Endodermal cell (in vitro differentiated cells): ENCODE measurements at regions not wholly inside any gene's neighbourhood (a gene's known extent, or its start where the extent isn't known, plus 50 kb on each side); places are given as distances from the start of the nearest gene placed in this dataset.

ENCODE experiments used
- DNase-seq: peaks from one replicate; pipeline ENCODE4 v3.0.0-alpha.2; 2017
- H3K27ac ChIP-seq: 2 replicates; pipeline ENCODE4 v1.5.1; 2013; ENCODE audit warnings: mild to moderate bottlenecking, low read depth, low read length, moderate library complexity
- H3K27me3 ChIP-seq: 2 replicates; pipeline ENCODE4 v1.6.1; 2013; ENCODE audit warnings: mild to moderate bottlenecking, low read length, moderate library complexity; ENCODE audit not compliant: insufficient read depth, control insufficient read depth, poor library complexity, severe bottlenecking
- H3K36me3 ChIP-seq: 2 replicates; pipeline ENCODE4 v1.7.0; 2013; ENCODE audit warnings: mild to moderate bottlenecking, low read length, moderate library complexity; ENCODE audit not compliant: control insufficient read depth, insufficient read depth
- H3K4me1 ChIP-seq: one replicate; pipeline ENCODE4 v1.7.0; 2013; ENCODE audit warnings: low read length; ENCODE audit not compliant: control insufficient read depth, insufficient read depth
- H3K4me3 ChIP-seq: 2 replicates; pipeline ENCODE4 v1.5.1; 2013; ENCODE audit warnings: mild to moderate bottlenecking, low read length, moderate library complexity
- H3K9ac ChIP-seq: 2 replicates; pipeline ENCODE4 v1.6.1; 2013; ENCODE audit warnings: mild to moderate bottlenecking, low read length, moderate library complexity; ENCODE audit not compliant: poor library complexity, severe bottlenecking; ENCODE audit errors: extremely low read depth
- H3K9me3 ChIP-seq: 2 replicates; pipeline ENCODE4 v1.6.1; 2013; ENCODE audit warnings: mild to moderate bottlenecking, low read length, moderate library complexity; ENCODE audit not compliant: control insufficient read depth
- H3K27ac Mint-ChIP-seq: 2 replicates; pipeline ENCODE4 v1.8.0; 2020; ENCODE audit warnings: mixed read lengths
- H3K27me3 Mint-ChIP-seq: 2 replicates; pipeline ENCODE4 v1.8.0; 2021; ENCODE audit warnings: mild to moderate bottlenecking, mixed read lengths; ENCODE audit not compliant: insufficient read depth
- H3K36me3 Mint-ChIP-seq: 2 replicates; pipeline ENCODE4 v1.8.0; 2020; ENCODE audit warnings: low read depth, mixed read lengths
- H3K4me1 Mint-ChIP-seq: 2 replicates; pipeline ENCODE4 v1.8.0; 2020; ENCODE audit warnings: mixed read lengths
- H3K4me3 Mint-ChIP-seq: 2 replicates; pipeline ENCODE4 v1.8.0; 2020; ENCODE audit warnings: mild to moderate bottlenecking, moderate library complexity, mixed read lengths
- H3K9me3 Mint-ChIP-seq: 2 replicates; pipeline ENCODE4 v1.8.0; 2020; ENCODE audit warnings: mild to moderate bottlenecking, mixed read lengths
- WGBS, 2 experiments: methylation state at CpG; one replicate each; pipeline versions ENCODE4 v1.1.5 to v1.1.7; 2013; ENCODE audit warnings: missing lambda C conversion rate in 2 of 2, mixed read lengths in 1 of 2; ENCODE audit not compliant: insufficient coverage in 1 of 2, insufficient read length in 1 of 2; 5-methylcytosine and 5-hydroxymethylcytosine counted together
- TF ChIP-seq, protein P1 (sequence below): fragments of 200-600 bp; sonication (generic); conservative IDR thresholded peaks from 2 replicates; pipeline ENCODE4 v1.5.0; 2021; ENCODE audit warnings: antibody characterized with exemption, mild to moderate bottlenecking

DNA sequence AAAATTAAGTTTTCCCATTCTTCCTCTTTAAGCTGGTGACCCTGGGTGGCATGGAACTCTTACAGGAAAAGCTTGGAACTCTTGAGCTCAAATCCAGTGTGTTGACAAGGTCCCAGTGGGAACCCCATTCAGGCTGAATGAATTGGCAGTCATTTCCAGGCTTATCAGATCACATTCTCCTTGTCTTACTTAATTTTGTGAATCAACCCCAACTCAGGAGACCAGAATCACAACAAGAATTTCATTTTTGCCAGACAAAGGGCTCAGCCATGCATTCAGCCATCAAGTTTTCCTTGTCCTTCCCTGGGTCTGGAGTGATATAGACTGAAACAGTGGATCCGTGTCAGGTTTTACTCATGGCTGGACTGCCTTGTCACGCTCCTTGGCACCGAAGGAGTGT lies 92.1 kb upstream of the EEF1E1 start:
- H3K4me3 Mint-ChIP-seq: no peak overlapping the region
- peaks cover 17% of the 10 kb centered on the region for H3K4me1 Mint-ChIP-seq
- H3K27me3 Mint-ChIP-seq: no peaks in the 10 kb centered on the region
- 91% methylated on average over 3 of the region's 3 CpGs; no CpG with 5 or more reads in 1 of the 2 experiments for WGBS, 2 experiments
- H3K27ac Mint-ChIP-seq: no peak overlapping the region
- DNase-seq: no peak
- H3K9me3 ChIP-seq: no peaks in the 10 kb centered on the region
- peak overlapping the region; percentile 1 for H3K27ac ChIP-seq
- H3K27me3 ChIP-seq: no peaks in the 10 kb centered on the region
- no peaks in the 10 kb centered on the region for H3K36me3 Mint-ChIP-seq
- H3K36me3 ChIP-seq: no peaks in the 10 kb centered on the region
- TF ChIP-seq, protein P1, sequence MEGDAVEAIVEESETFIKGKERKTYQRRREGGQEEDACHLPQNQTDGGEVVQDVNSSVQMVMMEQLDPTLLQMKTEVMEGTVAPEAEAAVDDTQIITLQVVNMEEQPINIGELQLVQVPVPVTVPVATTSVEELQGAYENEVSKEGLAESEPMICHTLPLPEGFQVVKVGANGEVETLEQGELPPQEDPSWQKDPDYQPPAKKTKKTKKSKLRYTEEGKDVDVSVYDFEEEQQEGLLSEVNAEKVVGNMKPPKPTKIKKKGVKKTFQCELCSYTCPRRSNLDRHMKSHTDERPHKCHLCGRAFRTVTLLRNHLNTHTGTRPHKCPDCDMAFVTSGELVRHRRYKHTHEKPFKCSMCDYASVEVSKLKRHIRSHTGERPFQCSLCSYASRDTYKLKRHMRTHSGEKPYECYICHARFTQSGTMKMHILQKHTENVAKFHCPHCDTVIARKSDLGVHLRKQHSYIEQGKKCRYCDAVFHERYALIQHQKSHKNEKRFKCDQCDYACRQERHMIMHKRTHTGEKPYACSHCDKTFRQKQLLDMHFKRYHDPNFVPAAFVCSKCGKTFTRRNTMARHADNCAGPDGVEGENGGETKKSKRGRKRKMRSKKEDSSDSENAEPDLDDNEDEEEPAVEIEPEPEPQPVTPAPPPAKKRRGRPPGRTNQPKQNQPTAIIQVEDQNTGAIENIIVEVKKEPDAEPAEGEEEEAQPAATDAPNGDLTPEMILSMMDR: no peak
- no peaks in the 10 kb centered on the region for H3K9me3 Mint-ChIP-seq
- peaks cover 4% of the 10 kb centered on the region for H3K4me1 ChIP-seq
- peak overlapping the region; percentile 22 for H3K4me3 ChIP-seq
- no peak overlapping the region for H3K9ac ChIP-seq

DNA sequence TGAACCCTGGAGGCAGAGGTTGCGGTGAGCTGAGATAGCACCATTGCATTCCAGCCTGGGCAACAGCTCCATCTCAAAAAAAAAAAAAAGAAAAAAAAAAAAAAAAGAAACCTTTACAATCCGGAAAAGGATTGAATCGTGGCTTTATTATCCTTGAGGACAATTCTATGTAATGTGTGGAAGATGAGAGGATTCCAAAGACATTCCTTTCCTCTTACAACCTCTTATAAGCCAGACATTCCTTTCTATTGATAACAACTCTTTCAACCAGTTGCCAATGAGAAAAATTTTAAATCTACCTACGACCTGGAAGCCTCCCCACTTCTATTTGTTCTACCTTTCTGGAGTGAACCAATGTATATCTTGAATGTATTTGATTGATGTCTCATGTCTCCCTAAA lies 91.2 kb upstream of the EEF1E1 start:
- Mint-ChIP-seq H3K4me1 (peaks cover 17% of the 10 kb centered on the region), H3K36me3 (no peaks in the 10 kb centered on the region), H3K4me3 (no peak overlapping the region), H3K27ac (no peak overlapping the region), H3K9me3 (no peaks in the 10 kb centered on the region), H3K27me3 (no peaks in the 10 kb centered on the region)
- Histone ChIP-seq H3K4me3 (peak overlapping the region; percentile 22), H3K9ac (no peak overlapping the region), H3K27me3 (no peaks in the 10 kb centered on the region), H3K4me1 (peaks cover 4% of the 10 kb centered on the region), H3K27ac (no peak overlapping the region), H3K9me3 (no peaks in the 10 kb centered on the region), H3K36me3 (no peaks in the 10 kb centered on the region)
- WGBS, 2 experiments: 79% methylated on average over 2 of the region's 4 CpGs; no CpG with 5 or more reads in 1 of the 2 experiments
- no peak for DNase-seq
- TF ChIP-seq, protein P1: no peak

DNA sequence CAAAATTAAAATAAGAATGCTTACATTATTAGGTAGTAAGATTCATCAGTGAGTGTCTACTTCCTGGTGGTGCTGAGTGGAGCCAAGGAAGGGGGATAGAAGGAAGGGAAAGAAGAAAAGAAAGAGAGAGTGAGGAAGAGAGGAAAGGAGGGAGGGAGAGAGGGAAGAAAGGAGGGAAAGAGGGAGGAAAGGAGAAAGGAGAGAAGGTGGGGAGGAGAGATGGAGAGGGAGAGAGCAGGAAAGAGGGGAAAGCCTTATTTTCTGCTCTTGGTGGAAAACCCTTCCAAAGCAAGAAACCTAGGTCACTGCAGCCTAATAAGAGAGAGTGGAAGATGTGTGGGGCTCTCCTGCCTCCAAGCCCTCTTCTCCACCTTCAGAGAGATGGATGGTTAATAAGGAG lies 90.2 kb upstream of the EEF1E1 start:
- H3K4me3 Mint-ChIP-seq: no peak overlapping the region
- Histone ChIP-seq H3K9ac (no peak overlapping the region), H3K27me3 (no peaks in the 10 kb centered on the region), H3K9me3 (no peaks in the 10 kb centered on the region), H3K4me3 (no peak overlapping the region), H3K4me1 (peaks cover 4% of the 10 kb centered on the region), H3K27ac (no peak overlapping the region), H3K36me3 (no peaks in the 10 kb centered on the region)
- H3K9me3 Mint-ChIP-seq: no peaks in the 10 kb centered on the region
- TF ChIP-seq, protein P1: no peak
- H3K27me3 Mint-ChIP-seq: peaks cover 4% of the 10 kb centered on the region
- DNase-seq: no peak
- H3K27ac Mint-ChIP-seq: no peak overlapping the region
- H3K4me1 Mint-ChIP-seq: peaks cover 17% of the 10 kb centered on the region
- H3K36me3 Mint-ChIP-seq: no peaks in the 10 kb centered on the region
